HG02970 (cell line): ENCODE measurements at regions not wholly inside any gene's neighbourhood (a gene's known extent, or its start where the extent isn't known, plus 50 kb on each side); places are given as distances from the start of the nearest gene placed in this dataset.
"Not testable (repeated sequence)": the region's sequence is repeated elsewhere in the genome, so short reads cannot be mapped to it uniquely, and the experiment has no call there.

Experiments
- ATAC-seq: cut with Tn5 transposase; IDR thresholded peaks from one replicate; pipeline ENCODE4 v1.9.1; 2021; ENCODE audit warnings: mild to moderate bottlenecking, moderate library complexity, moderate number of reproducible peaks; ENCODE audit not compliant: unreplicated experiment, low FRiP score

DNA sequence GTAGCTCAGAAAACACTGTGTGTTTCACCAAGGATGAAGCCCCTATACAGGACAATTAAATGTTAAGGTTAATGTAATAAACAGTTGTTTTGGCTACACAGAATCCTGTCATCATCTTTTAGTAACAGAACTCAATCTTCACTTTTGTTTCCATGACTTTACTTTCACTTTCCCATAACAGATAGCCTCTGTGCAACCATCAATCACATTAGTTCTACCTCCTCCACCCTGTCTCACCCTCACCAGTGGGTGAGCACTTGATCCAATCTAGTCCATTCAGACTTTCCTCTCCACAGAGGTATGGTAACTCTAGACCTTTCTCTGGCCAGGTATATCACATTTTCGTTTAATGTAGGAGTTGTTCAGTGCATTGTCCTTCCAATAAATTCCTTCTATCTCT lies 1018.5 kb downstream of the ADGRL2 start:
- ATAC-seq: peak; percentile 65

DNA sequence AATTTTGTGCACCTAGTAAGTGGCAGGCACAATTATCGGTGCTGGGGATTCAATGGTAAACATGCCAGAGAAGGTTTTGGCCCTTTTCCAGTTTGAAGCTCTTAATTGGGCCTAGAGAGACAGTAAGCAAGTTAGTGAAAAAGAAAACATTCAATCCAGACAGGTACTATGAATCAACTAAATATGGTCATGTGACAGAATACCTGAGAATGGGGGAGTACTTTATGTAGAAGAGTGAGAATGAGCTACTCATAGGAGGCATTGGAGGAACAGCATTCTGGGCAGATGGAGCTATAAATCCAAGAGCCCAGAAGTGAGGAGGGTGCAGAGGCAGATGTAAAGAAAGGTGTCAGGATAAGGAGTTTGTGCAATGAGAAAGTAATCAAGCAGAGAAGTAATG lies 1017.9 kb downstream of the ADGRL2 start:
- ATAC-seq: no peak

GRCh38 chr1:82813386-82813785 lies 1012.7 kb downstream of the ADGRL2 start:
- no peak for ATAC-seq

DNA sequence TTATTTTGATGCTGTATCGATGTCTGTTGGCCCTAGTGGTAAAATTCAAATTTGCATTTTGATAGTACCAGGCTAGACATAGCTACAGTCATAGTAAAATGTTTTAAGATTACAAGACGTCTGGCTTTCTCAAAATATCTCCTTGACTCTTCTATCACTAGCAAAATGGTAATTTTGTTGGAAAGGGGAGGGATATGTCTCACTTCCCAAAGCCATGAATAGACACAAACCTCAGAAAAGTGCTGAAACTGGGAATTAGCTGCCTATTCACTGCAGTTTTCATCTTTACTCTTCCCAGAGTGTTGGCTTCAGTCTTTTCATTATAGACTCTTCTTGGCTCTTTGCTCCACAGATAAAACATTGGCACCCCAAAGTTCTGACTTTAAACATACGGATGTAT lies 1009.9 kb downstream of the ADGRL2 start:
- ATAC-seq: no peak

- no peak for ATAC-seq
Observed at GRCh38 chr1:82807563-82807962, 1006.8 kb downstream of the ADGRL2 start.

DNA sequence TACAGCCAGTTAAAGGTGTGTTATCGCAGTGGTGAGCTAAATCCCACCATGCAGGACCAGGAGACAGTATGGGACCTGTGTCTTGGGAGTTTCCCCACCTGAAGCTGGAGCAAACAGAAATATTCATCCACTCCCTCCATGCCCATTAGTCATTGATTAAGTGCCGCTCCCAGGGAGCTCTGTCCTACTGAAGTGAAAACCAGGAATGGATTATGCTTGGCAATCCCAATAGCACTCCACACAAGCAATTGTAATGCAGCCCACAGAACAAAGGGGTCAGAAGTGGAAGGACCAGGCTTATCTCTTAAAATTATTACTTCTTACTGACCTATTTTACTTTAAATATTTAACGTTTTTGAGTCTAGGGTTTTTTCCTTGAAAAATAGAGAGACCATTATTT lies 1005.4 kb downstream of the ADGRL2 start:
- no peak for ATAC-seq

GRCh38 chr1:82801176-82801575 lies 1000.4 kb downstream of the ADGRL2 start:
- ATAC-seq: no peak

DNA sequence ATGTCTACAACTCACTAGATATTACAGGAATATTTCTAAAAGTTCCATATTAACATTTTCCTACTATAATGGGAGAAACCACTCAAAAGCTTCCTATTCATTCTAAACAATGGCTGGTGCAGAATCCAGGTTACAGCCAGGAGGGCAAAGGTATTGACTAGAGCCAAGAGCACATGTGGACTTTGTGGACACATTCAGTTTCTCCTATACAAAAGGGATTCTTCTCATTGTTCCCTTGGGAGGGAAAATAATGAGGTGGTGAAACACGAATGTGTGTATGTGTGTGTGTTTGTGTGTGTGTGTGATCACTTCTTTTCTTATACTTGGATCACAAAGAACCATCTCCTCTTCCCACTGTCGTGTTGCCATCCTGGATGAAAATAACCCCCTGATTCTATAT lies 1000.0 kb downstream of the ADGRL2 start:
- ATAC-seq: no peak

DNA sequence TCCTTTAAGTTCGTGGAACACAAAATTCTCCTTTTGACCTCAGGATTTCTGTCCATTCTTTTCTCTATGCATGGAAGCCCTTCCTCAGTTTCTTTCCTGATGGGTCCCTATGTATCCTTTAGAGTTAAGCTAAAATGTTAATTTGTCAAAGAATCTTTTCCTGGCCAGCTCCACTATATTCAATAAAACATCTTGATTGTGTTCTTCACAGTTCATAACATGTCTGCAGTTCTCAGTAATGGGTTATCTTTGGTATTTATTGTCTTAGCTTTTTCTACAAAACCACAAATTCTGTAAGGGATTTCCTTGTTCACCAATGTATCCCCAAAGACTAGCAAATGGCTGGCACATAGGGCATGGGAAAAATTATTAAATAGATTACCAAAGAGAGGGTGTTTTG lies 998.5 kb downstream of the ADGRL2 start:
- ATAC-seq: no peak

DNA sequence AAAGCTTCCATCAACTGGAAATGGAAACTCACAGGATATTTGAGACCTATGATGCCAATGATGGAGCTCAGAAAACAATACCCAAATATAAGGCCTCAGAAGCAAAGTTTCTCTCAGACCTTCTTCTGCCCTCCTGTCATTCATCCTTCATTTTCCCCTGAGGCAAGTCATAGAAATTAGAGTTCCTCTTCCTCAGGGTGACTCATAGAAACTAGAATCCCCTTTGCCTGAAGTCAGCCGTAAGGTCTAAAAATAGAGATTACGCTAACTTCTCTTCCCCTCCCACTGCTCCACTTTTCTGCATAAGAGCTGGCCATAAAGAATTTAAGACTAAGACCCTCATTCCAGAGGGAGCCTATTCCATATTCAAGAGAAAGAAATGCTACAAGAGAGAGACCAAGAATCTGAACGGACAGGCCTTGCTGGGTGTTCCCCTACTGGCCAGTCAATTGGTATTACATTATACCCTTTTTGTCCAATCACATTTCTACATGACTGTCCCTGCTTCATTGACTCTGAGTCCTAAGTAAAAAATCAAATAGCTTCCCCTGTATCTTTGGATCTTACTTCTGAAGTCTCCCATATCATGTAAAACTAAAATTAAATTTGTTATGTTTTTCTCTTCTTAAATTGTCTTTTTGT lies 994.9 kb downstream of the ADGRL2 start:
- no peak for ATAC-seq

DNA sequence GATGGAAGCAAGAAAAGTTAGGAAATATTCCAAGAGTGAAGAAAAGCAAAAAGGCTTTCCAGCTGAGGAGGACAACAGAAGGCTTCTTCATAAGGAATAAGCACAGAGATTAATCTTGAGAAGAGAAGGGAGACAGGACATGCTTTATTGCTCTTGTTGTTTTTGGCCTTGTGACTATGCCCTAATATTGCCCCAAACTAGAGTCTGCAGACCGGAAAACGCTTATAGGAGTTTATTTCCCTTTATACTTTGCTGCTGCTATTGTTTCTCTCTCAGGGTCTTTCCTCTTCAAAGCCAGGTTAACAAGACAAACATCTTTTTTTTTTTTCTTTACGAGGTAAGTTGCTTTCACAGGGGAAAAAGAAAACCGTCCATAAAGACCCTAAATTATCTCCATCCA lies 991.4 kb downstream of the ADGRL2 start:
- no peak for ATAC-seq

GRCh38 chr1:82790556-82790955 lies 989.8 kb downstream of the ADGRL2 start:
- ATAC-seq: no peak

DNA sequence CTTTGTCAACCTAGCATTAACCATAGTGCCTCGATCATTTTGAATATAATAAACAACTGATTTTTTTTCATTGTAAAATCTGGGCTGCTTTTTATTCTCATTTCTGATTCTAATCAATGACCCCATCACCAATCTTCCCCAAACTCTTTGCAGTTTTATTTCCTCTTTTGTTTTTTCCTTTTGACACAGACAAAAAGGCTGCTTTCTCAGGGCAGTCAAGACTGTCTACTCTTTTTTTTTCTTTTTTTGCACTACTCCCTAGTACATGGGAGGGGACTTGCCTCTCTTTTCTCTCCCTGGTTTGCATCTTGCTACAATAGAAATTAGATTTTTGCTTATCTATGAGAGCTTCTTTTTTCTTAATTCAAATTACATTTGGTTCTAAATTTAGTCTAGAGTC lies 987.9 kb downstream of the ADGRL2 start:
- ATAC-seq: no peak

DNA sequence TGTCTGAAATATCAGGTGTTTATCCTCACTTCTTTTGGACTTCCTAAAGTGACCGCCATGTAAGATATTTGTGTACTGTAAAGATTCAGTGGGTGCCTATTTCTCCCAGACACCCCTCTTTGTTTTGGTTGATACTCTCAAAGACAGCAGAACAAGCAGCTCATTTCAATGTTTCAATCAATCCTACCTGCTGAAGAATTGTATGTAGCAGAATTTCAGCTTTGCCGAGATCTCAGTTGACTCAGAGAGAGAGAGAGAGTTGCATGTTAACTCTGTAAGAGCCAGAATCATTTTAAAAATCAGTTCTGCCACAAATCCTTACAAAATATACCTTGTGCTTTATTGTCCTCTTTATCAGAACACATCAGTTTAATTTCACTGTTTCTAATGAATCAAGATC lies 987.3 kb downstream of the ADGRL2 start:
- no peak for ATAC-seq

- no peak for ATAC-seq
Observed at GRCh38 chr1:82786883-82787282, 986.1 kb downstream of the ADGRL2 start.

GRCh38 chr1:82785268-82785790 lies 984.6 kb downstream of the ADGRL2 start:
- no peak for ATAC-seq

- no peak for ATAC-seq
Observed at GRCh38 chr1:82783044-82783443, 982.3 kb downstream of the ADGRL2 start.

GRCh38 chr1:82782599-82782998 lies 981.9 kb downstream of the ADGRL2 start:
- ATAC-seq: no peak

DNA sequence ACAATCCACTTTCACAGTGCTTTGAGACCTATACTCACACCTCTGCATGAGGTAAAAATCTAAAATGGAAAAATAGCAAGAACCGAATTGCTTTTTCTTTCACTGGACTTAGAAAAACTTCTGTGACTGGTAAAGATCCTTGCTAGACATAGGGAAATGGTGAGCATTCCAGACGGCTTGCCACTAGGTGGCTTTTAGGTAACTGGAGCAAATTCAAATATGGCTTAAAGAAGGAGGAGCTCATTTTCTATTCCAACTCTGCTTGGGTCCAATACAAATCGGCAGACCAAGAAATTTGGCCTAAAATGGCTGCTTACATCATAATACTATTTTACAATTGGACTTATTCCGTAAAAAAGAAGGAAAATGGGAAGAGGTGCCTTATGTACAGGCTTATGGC lies 977.9 kb downstream of the ADGRL2 start:
- ATAC-seq: no peak

DNA sequence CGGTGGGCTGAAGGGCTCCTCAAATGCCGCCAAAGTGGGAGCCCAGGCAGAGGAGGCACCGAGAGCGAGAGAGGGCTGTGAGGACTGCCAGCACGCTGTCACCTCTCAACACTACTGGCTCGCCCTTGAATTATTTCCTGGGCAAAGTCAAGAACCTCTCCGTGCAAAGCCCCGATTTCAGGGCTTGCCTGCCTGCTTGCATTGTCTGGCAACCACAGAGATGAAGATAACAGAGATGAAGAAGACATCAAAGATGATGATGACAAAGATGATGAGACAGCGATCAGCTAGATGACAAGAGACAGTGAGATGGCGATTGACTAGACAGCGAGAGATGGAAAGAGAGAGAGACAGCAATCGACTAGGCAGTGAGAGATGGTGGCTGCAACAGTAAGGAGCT lies 976.5 kb downstream of the ADGRL2 start:
- no peak for ATAC-seq

- ATAC-seq: not testable (repeated sequence)
Observed at GRCh38 chr1:82776730-82777129, 976.0 kb downstream of the ADGRL2 start.

GRCh38 chr1:82775406-82776000 lies 974.8 kb downstream of the ADGRL2 start:
- ATAC-seq: no peak
